Tibial artery (tissue), 4 donors: ENCODE measurements at regions not wholly inside any gene's neighbourhood (a gene's known extent, or its start where the extent isn't known, plus 50 kb on each side); places are given as distances from the start of the nearest gene placed in this dataset.

Experiments
- DNase-seq, 2 donors: peaks; one replicate each; pipeline ENCODE4 v3.0.0-alpha.2; 2019
- H3K27ac ChIP-seq, 2 donors: fragments of 200-600 bp; sonication (generic) in 1 of 2; 1 replicate in 1 of 2; 2 replicates in 1 of 2; pipeline ENCODE4 v1.5.1; 2018 to 2019; ENCODE audit warnings: mild to moderate bottlenecking in 1 of 2
- H3K27me3 ChIP-seq, 2 donors: fragments of 200-600 bp; sonication (generic) in 1 of 2; one replicate each; pipeline versions ENCODE4 v1.5.1 to v1.6.0; 2016 to 2019
- H3K36me3 ChIP-seq, 3 donors: fragments of 200-600 bp; sonication (generic) in 2 of 3; one replicate each; pipeline ENCODE4 v1.5.1; 2016 to 2019; ENCODE audit warnings: mild to moderate bottlenecking in 2 of 3
- H3K4me1 ChIP-seq, 4 donors: fragments of 200-600 bp; sonication (generic) in 2 of 4; 1 replicate in 3 of 4; 2 replicates in 1 of 4; pipeline ENCODE4 v1.5.1; 2016 to 2019
- H3K4me3 ChIP-seq, 2 donors: fragments of 200-600 bp; sonication (generic) in 1 of 2; 1 replicate in 1 of 2; 2 replicates in 1 of 2; pipeline ENCODE4 v1.5.1; 2018 to 2019; ENCODE audit warnings: mild to moderate bottlenecking in 2 of 2
- H3K9me3 ChIP-seq, 3 donors: fragments of 200-600 bp; sonication (generic) in 1 of 3; one replicate each; pipeline ENCODE4 v1.5.1; 2016 to 2019
- CTCF ChIP-seq, 2 experiments: fragments of 200-600 bp in 1 of 2; fragments of 450-650 bp in 1 of 2; IDR thresholded peaks; one replicate each; pipeline ENCODE4 v1.5.1; 2017 to 2019; ENCODE audit warnings: antibody characterized with exemption in 2 of 2, mild to moderate bottlenecking in 1 of 2, moderate library complexity in 1 of 2
- intact Hi-C: fragments of 100-400 bp; cut with DNase I; formaldehyde crosslinking; loops from one replicate; pipeline ENCODE4 v1.15.0; 2023; ENCODE audit warnings: low total_unique reads

DNA sequence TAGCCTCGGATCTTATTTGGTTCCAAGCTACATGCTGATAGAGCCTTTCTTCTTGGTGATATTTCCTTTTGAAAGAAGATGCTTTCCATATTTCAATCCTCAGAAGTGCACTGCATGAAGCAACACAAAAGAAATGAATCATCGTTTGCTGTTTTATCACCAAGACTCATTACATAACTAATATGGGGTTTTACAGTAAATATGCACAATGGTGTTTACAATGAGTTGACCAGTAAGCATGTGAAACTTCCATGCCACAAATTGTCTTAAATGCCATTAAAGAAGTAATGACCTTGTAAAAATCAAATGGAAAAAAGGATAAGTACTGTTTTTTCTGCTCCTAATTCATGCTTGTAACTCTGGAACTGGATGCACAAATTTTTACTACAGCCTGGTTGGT, 1017.0 kb upstream of the GHITM start:
- Histone ChIP-seq H3K27ac (no peak overlapping the region), H3K9me3 (no peaks in the 10 kb centered on the region), H3K27me3 (no peaks in the 10 kb centered on the region), H3K4me1 (no peaks in the 10 kb centered on the region), H3K4me3 (no peak overlapping the region), H3K36me3 (no peaks in the 10 kb centered on the region)
- TF ChIP-seq CTCF (IDR thresholded peaks at IDR 0.05), result no peak
- intact Hi-C loops, result no loop called here
- no peak for DNase-seq

DNA sequence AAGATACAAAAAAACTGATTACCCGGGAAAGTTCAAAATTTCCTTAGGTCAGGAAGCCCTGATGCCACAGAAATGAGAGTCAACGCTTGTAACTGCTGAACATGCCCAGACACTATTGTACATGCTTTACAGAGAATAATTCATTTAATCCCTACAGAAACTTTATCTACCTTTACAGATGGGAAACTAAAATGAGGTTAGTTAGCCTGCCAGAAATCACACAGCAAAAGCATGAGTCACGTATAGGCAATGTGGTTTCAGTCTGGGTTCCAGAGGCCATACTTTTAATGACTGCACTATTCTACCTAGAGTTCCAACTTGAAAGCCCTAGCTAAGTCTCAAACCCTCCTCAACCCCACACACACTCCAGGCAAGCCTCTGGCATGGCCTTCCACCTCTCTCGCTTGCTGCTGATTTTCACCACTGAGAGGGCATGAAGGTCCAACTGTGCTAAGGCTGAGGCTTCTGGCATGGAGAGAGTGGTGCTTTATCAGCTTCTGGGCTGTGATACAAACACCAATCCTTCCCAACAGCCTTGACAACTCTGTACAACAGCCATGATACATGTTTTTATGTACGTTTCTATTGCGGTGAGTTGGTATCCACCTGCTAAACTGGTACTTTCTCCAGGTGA, 1011.2 kb upstream of the GHITM start:
- intact Hi-C loops, result no loop called here

DNA sequence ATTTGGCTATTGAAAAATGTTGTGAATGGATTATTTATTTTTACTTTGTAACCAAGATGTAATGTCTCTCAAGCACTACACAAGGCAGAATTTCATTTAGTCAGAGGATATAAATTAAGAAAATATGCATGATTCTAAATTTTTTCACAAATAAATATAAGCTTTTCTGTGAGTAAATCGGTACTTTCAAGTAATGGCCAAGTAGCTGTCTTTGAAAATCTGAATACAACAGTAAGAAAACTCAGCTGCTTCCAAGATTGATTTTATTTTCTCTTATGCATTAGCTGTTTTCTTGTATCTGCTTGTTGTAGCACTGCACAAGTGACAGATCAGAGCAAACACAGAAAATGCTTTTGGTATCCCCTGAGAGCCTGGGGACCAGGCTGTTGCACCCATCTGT, 998.5 kb upstream of the GHITM start:
- intact Hi-C loops, result no loop called here
- no peak for DNase-seq
- Histone ChIP-seq H3K36me3 (no peaks in the 10 kb centered on the region), H3K4me3 (no peak overlapping the region), H3K4me1 (no peaks in the 10 kb centered on the region), H3K27me3 (no peaks in the 10 kb centered on the region), H3K9me3 (no peaks in the 10 kb centered on the region), H3K27ac (no peak overlapping the region)
- no peak for TF ChIP-seq CTCF (IDR thresholded peaks at IDR 0.05)

More for the DNA sequence above, 1011.2 kb upstream of the GHITM start:
- Histone ChIP-seq H3K36me3 (no peaks in the 10 kb centered on the region), H3K27me3 (no peaks in the 10 kb centered on the region), H3K27ac (no peak overlapping the region), H3K4me3 (no peak overlapping the region), H3K9me3 (no peaks in the 10 kb centered on the region), H3K4me1 (no peaks in the 10 kb centered on the region)
- TF ChIP-seq CTCF (IDR thresholded peaks at IDR 0.05), result no peak
- no peak for DNase-seq

GRCh38 chr10:83142074-83142563, 997.2 kb upstream of the GHITM start:
- no peak overlapping the region for H3K27ac ChIP-seq
- no peaks in the 10 kb centered on the region for H3K4me1 ChIP-seq
- no peak overlapping the region for H3K4me3 ChIP-seq
- intact Hi-C loops, result no loop called here
- H3K27me3 ChIP-seq, result no peaks in the 10 kb centered on the region
- no peaks in the 10 kb centered on the region for H3K9me3 ChIP-seq
- no peak for TF ChIP-seq CTCF (IDR thresholded peaks at IDR 0.05)
- H3K36me3 ChIP-seq, result no peaks in the 10 kb centered on the region
- DNase-seq, result no peak

DNA sequence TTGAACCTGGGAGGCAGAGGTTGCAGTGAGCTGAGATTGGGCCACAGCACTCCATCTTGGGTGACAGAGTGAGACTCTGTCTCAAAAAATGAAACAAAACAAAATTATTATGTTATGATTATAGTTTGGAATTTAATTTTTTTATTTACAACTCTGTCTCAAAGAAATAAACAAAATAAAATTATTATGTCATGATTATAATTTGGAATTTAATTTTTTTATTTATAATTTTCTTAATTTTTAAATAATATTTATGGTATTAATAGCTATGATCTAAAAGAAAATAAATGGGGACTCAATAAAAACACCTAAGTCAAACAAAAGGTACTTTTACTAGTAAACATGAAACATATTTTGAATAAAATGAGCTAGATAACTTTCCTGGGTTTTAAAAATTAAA, 994.8 kb upstream of the GHITM start:
- no peak for TF ChIP-seq CTCF (IDR thresholded peaks at IDR 0.05)
- Histone ChIP-seq H3K4me3 (no peak overlapping the region), H3K27me3 (no peaks in the 10 kb centered on the region), H3K9me3 (no peaks in the 10 kb centered on the region), H3K27ac (no peak overlapping the region), H3K4me1 (no peaks in the 10 kb centered on the region), H3K36me3 (no peaks in the 10 kb centered on the region)
- intact Hi-C loops, result no loop called here
- no peak for DNase-seq

DNA sequence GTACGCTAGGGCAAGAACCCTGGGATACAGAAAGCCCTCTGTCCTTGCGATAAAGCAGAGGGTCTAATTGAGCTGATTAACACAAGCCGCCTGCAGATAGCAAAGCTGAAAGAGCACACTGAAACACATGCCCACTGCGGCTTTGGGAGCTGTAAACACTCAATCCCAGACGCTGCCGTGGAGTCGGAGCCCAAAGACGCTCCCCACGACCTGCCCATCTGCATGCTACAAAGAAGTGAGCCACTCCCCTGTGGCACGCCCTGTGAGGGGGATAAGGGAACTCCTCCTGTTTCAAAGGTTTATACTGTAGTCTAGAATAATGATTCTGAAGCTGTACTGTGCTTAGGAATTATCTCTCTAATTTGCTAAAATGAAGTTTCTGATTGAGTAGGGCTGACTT, 985.6 kb upstream of the GHITM start:
- no peaks in the 10 kb centered on the region for H3K27me3 ChIP-seq
- no peak for TF ChIP-seq CTCF (IDR thresholded peaks at IDR 0.05)
- intact Hi-C loops, result no loop called here
- no peak overlapping the region for H3K4me3 ChIP-seq
- H3K27ac ChIP-seq, result no peak overlapping the region
- no peaks in the 10 kb centered on the region for H3K36me3 ChIP-seq
- no peaks in the 10 kb centered on the region for H3K9me3 ChIP-seq
- no peaks in the 10 kb centered on the region for H3K4me1 ChIP-seq
- no peak for DNase-seq
